H1 (cell line): ENCODE measurements at regions not wholly inside any gene's neighbourhood (a gene's known extent, or its start where the extent isn't known, plus 50 kb on each side); places are given as distances from the start of the nearest gene placed in this dataset.

Experiments used
- CTCF ChIP-seq, 3 experiments: IDR thresholded peaks; 1 replicate in 2 of 3; 2 replicates in 1 of 3; pipeline versions ENCODE4 v1.5.1 to v1.6.1; 2011; ENCODE audit warnings: low read length in 3 of 3, mild to moderate bottlenecking in 3 of 3, inconsistent platforms in 2 of 3, low read depth in 1 of 3, moderate library complexity in 1 of 3; ENCODE audit not compliant: insufficient read depth in 1 of 3; ENCODE audit errors: control extremely low read depth in 1 of 3
- NRF1 ChIP-seq: IDR thresholded peaks from 2 replicates; pipeline ENCODE4 v1.6.1; 2011; ENCODE audit warnings: mild to moderate bottlenecking, low read depth, low read length, improper control_type of control experiment
- POLR2A ChIP-seq, 2 experiments: IDR thresholded peaks; 1 replicate in 1 of 2; 2 replicates in 1 of 2; pipeline ENCODE4 v1.6.1; 2011; ENCODE audit warnings: low read depth in 2 of 2, low read length in 2 of 2, mild to moderate bottlenecking in 2 of 2; ENCODE audit errors: control extremely low read depth in 1 of 2

GRCh38 chr3:110973263-110973895, 98.2 kb upstream of the NECTIN3 start:
- no peak for TF ChIP-seq NRF1
- TF ChIP-seq CTCF (IDR thresholded peaks at IDR 0.05; ENCODE audit: control extremely low read depth in 1 of 3, insufficient read depth in 1 of 3, low read depth in 1 of 3, low read length in 3 of 3): no peak
- no peak for TF ChIP-seq POLR2A (IDR thresholded peaks at IDR 0.05; ENCODE audit: control extremely low read depth in 1 of 2, low read depth in 2 of 2, low read length in 2 of 2)
